GM23338 (cell line): ENCODE measurements at regions not wholly inside any gene's neighbourhood (a gene's known extent, or its start where the extent isn't known, plus 50 kb on each side); places are given as distances from the start of the nearest gene placed in this dataset.

ENCODE experiments used
- CTCF ChIP-seq, 2 experiments: fragments of 200-600 bp in 1 of 2; sonication (generic) in 1 of 2; conservative IDR thresholded peaks; 2 replicates each; pipeline versions ENCODE4 v1.5.1 to v1.6.1; 2016 to 2017; ENCODE audit warnings: antibody characterized with exemption in 2 of 2, low read depth in 2 of 2, mild to moderate bottlenecking in 2 of 2, moderate library complexity in 1 of 2
- EZH2phosphoT487 ChIP-seq: fragments of 200-600 bp; sonication (generic); IDR thresholded peaks from one replicate; pipeline ENCODE4 v1.8.1; 2018; ENCODE audit warnings: antibody characterized with exemption; ENCODE audit not compliant: unreplicated experiment
- JUNB ChIP-seq: IDR thresholded peaks from one replicate; pipeline ENCODE4 v1.6.1; 2016; ENCODE audit warnings: antibody characterized with exemption; ENCODE audit not compliant: unreplicated experiment
- NANOG ChIP-seq: IDR thresholded peaks from 2 replicates; pipeline ENCODE4 v1.6.1; 2016; ENCODE audit warnings: antibody characterized with exemption, borderline replicate concordance
- POLR2AphosphoS5 ChIP-seq: IDR thresholded peaks from 2 replicates; pipeline ENCODE4 v1.6.1; 2016; ENCODE audit warnings: antibody characterized with exemption, low read depth
- STAT1 ChIP-seq: IDR thresholded peaks from one replicate; pipeline ENCODE4 v1.6.1; 2016; ENCODE audit warnings: antibody characterized with exemption; ENCODE audit not compliant: unreplicated experiment
- ZNF114 ChIP-seq: fragments of 250-450 bp; sonication (Bioruptor Pico); IDR thresholded peaks from 2 replicates; pipeline ENCODE4 v1.5.0; 2020; ENCODE audit warnings: mild to moderate bottlenecking, moderate library complexity
- ZNF462 ChIP-seq: fragments of 250-450 bp; sonication (Bioruptor Pico); IDR thresholded peaks from 2 replicates; pipeline ENCODE4 v1.5.0; 2020; ENCODE audit warnings: mild to moderate bottlenecking, moderate library complexity
- TF ChIP-seq, protein P1 (sequence below): IDR thresholded peaks from one replicate; pipeline ENCODE4 v1.6.1; 2018; ENCODE audit warnings: antibody characterized with exemption; ENCODE audit not compliant: unreplicated experiment

DNA sequence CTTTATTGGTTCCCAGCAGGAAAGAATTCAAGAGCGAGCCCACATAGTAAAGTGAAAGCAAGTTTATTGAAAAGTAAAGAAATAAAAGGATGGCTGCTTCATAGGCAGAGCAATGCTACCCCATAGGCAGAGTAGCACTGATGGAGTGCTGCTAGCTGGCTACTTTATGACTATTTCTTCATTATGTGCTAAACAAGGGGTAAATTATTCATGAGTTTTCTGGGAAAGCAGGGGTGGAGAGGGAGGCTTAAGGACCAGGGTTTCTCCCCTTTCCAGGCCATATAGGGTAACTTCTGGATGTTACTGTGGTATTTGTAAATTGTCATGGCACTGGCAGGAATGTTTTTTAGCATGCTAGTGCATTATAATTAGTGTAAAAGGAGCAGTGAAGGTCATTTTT is 1271.4 kb downstream of the KCNT2 start (continued):
- TF ChIP-seq ZNF462 (CRISPR knock-in tag) (no peak), JUNB (no peak), POLR2AphosphoS5 (no peak), CTCF (conservative IDR thresholded peaks at IDR 0.05; ENCODE audit: low read depth in 2 of 2) (no peak), NANOG (no peak), STAT1 (no peak), EZH2phosphoT487 (no peak), ZNF114 (CRISPR knock-in tag) (no peak)
- TF ChIP-seq, protein P1, sequence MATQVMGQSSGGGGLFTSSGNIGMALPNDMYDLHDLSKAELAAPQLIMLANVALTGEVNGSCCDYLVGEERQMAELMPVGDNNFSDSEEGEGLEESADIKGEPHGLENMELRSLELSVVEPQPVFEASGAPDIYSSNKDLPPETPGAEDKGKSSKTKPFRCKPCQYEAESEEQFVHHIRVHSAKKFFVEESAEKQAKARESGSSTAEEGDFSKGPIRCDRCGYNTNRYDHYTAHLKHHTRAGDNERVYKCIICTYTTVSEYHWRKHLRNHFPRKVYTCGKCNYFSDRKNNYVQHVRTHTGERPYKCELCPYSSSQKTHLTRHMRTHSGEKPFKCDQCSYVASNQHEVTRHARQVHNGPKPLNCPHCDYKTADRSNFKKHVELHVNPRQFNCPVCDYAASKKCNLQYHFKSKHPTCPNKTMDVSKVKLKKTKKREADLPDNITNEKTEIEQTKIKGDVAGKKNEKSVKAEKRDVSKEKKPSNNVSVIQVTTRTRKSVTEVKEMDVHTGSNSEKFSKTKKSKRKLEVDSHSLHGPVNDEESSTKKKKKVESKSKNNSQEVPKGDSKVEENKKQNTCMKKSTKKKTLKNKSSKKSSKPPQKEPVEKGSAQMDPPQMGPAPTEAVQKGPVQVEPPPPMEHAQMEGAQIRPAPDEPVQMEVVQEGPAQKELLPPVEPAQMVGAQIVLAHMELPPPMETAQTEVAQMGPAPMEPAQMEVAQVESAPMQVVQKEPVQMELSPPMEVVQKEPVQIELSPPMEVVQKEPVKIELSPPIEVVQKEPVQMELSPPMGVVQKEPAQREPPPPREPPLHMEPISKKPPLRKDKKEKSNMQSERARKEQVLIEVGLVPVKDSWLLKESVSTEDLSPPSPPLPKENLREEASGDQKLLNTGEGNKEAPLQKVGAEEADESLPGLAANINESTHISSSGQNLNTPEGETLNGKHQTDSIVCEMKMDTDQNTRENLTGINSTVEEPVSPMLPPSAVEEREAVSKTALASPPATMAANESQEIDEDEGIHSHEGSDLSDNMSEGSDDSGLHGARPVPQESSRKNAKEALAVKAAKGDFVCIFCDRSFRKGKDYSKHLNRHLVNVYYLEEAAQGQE: no peak
